ENCODE measurements at regions not wholly inside any gene's neighbourhood (a gene's known extent, or its start where the extent isn't known, plus 50 kb on each side); places are given as distances from the start of the nearest gene placed in this dataset.
"Not testable (repeated sequence)": the region's sequence is repeated elsewhere in the genome, so short reads cannot be mapped to it uniquely, and the experiment has no call there.

- TF ChIP-seq CTCF, POLR2A (IDR thresholded peaks at IDR 0.05): not testable (repeated sequence)
These were observed 327.6 kb upstream of the NOTCH2NLA start for GRCh38 chr1:146556405-146556804.
